ENCODE measurements at regions not wholly inside any gene's neighbourhood (a gene's known extent, or its start where the extent isn't known, plus 50 kb on each side); places are given as distances from the start of the nearest gene placed in this dataset.

GRCh38 chr9:103949096-103949495, 145.0 kb upstream of the SMC2 start:
- no peak for DNase-seq

GRCh38 chr9:103977163-103977562, 116.9 kb upstream of the SMC2 start:
- DNase-seq = no peak

DNA sequence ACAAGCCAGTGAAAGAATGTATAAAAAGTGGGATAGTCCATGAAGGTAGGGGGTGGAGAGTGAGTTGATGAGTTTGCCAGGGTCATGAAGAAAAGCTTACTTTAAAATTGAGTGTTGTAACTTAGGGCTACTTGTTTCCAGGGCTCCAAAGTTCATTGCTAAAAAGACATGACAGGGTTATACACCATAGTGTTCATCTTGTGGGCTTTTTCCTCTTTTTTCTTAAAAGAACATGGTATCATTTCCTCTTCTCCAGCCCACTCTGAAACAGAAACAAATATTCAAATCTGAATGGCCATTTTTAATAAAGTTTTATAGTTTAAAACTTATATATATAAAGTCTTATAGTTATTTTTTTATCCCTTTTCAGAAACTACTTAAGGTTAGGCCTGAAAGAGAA, 115.7 kb upstream of the SMC2 start:
- no peak for DNase-seq

DNA sequence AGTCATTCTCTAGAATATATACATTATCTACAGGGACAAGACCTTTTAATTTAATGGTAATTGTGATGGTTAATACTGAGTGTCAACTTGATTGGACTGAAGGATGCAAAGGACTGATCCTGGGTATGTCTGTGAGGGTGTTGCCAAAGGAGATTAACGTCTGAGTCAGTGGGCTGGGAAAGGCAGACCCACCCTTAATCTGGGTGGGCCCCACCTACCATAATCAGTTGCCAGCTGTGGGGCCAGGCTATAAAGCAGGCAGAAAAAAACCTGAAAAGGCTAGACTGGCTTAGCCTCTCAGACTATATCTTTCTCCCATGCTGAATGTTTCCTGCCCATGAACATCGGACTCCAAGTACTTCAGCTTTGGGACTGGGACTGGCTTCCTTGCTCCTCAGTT, 112.2 kb upstream of the SMC2 start:
- no peak for DNase-seq

DNA sequence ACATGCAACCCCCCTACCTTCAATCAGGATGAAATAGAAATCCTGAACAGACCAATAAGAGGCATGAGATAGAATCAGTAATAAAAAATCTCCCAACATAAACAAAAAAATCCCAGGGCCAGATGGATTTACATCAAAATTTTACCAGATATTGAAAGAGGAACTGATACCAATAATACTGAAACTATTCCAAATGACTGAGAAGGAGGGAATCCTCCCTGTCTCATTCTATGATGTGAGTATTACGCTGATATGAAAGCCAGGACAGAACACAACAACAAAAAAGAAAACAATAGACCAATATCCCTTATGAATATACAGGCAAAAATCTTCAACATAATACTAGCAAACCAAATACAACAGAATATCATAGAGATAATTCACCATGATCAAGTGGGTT, 109.0 kb upstream of the SMC2 start:
- no peak for DNase-seq

- DNase-seq = no peak
Observed at GRCh38 chr9:103988821-103989220, 105.3 kb upstream of the SMC2 start.

DNA sequence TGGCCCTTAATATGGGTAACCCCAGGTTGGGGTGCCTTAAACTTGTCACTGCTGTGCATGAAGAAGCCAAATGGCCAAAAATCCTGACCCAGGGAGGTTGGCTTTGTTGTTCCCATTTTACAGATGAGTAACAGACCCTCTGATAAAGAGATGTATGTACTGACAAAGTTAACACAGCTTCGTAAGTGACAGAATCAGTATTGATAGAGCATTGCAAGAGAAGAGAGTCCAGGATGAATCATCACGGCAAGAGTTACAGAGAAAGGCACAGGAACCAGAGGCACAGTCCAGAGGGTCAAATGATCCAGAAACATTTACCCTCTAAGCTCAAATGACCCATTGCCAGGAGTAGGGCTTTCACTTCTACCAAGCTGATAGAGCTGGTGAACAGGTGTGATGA, 103.8 kb upstream of the SMC2 start:
- DNase-seq = no peak

DNA sequence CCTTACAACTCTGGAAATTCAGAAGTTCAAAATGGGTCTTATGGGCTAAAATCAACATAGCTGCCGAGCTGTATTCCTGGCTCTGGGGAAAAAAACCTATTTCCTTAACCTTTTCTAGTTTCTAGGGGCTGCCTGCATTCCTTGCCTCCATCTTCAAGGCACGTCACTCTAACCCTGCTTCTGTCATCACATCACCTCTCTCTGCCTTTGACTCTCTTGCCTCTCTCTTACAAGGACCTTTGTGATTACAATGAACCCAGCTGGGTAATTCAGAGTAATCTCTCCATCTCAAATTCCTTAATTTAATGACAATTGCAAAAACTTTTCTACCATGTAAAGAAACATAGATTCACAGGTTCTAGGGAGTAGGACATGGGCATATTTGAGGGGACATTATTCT, 103.1 kb upstream of the SMC2 start:
- no peak for DNase-seq

GRCh38 chr9:103991698-103992097, 102.4 kb upstream of the SMC2 start:
- no peak for DNase-seq

GRCh38 chr9:103992938-103993579, 101.0 kb upstream of the SMC2 start:
- DNase-seq = no peak

- DNase-seq = no peak
Observed at GRCh38 chr9:103997856-103998370, 96.2 kb upstream of the SMC2 start.

DNA sequence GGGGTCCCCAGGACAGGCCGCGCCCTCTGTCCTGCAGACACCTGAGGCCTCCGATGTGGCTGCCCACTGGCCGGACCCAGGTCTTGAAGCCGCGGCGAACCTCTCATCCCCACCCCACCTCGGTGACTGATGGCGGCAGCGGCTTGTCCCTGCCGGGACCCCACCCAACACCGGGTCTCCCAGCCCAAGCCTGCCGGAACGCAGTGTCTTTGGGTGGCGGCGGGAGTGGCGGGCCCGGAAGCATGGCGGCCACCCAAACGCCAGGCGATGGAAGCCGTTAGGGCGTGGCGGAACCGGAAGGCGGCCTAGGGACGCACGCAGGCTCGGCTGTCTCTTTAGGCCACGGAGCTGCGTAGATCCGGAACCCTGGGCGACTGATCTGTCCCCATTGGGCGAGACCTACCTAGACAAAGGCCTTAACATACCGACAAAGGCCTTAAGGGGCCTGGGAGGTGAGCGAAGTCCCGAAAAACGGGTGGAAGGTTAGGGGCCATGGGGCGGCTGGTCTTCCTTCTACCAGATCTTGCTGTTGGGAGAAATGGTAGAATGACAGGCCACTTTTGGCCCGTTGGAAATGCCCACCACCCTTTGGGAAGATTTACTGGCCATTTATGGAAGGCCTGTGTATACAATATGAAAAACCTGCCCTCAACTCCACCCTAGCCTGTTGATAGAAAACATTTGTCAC, 94.6 kb upstream of the SMC2 start:
- DNase-seq = no peak

DNA sequence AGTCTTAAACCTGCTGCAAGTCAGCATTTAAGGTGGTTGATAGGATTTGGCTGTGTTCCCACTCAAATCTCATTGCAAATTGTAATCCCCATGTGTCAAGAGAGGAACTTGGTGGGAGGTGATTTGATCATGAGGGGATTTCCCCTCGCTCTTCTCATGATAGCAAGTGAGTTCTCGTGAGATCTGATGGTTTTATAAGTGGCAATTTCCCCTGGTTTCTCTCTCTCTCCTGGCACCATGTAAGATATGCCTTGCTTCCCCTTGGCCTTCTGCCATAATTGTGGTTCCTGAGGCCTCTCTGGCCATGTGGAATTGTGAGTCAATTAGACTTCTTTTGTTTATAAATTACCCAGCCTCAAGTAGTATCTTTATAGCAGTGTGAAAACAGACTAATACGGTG, 84.3 kb upstream of the SMC2 start:
- DNase-seq = no peak

GRCh38 chr9:104022083-104022482, 72.0 kb upstream of the SMC2 start:
- DNase-seq = no peak

GRCh38 chr9:104025104-104025503, 69.0 kb upstream of the SMC2 start:
- no peak for DNase-seq

DNA sequence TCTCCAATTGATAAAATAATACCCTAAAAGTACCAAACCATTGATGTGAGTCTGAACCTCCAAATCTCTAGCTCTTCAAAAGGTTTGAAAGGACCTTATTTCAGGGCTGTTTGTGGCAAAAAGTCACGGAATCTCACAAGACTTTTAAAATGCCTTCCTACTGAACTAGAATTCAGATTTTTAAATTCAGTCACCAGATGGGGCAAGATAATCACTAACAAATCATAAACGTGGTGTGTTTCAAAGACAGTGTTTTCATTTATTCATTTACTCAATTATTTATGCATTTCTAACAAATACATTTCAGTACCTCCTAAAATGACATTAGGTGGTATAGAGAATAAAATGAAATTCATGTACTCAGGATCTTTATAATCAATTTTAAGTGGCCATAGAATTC, 68.2 kb upstream of the SMC2 start:
- no peak for DNase-seq

GRCh38 chr9:104027295-104027694, 66.8 kb upstream of the SMC2 start:
- DNase-seq = no peak

DNA sequence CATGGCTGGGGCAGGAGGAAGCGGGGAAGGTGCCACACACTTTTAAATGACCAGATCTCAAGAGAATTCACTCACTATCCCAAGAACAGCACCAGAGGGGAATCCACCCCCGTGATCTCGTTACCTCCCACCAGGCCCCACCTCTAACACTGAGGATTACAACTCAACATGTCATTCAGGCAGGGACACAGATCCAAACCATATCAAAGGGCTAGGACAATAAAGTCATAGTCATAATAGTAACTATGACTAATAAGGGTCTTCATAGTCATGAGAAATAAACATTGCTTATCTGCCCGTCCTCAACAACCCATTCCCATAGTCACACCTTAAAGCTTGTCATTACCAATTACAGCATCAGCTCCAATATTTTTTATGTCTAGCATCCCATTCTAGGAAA, 65.3 kb upstream of the SMC2 start:
- DNase-seq = no peak
